HEK293T (cell line): ENCODE measurements at regions not wholly inside any gene's neighbourhood (a gene's known extent, or its start where the extent isn't known, plus 50 kb on each side); places are given as distances from the start of the nearest gene placed in this dataset.

Experiments
- CTCF ChIA-PET: fragments of 350-600 bp; formaldehyde crosslinking; extraction: SDS; loops from one replicate; lab custom pipeline; 2021; ENCODE audit warnings: antibody characterized with exemption, inconsistent platforms; lab: Yijun Ruan, JAX
- POLR2A ChIA-PET: fragments of 350-600 bp; formaldehyde crosslinking; extraction: SDS; loops from one replicate; lab custom pipeline; 2020; ENCODE audit warnings: antibody characterized with exemption, inconsistent platforms; lab: Yijun Ruan, JAX
- DNase-seq: peaks from one replicate; pipeline ENCODE4 v3.0.0; 2012; ENCODE audit warnings: mixed read lengths; ENCODE audit errors: extremely low spot score
- ARNT ChIP-seq: fragments of 450-650 bp; IDR thresholded peaks from 2 replicates; pipeline ENCODE4 v1.6.1; 2017; ENCODE audit warnings: mild to moderate bottlenecking
- BHLHE40 ChIP-seq: fragments of 450-650 bp; IDR thresholded peaks from 2 replicates; pipeline ENCODE4 v1.6.1; 2016; ENCODE audit warnings: mild to moderate bottlenecking, moderate library complexity, borderline replicate concordance
- CTBP1 ChIP-seq: fragments of 450-650 bp; IDR thresholded peaks from 2 replicates; pipeline ENCODE4 v1.6.1; 2016; ENCODE audit warnings: borderline replicate concordance
- ELF4 ChIP-seq: fragments of 450-650 bp; IDR thresholded peaks from 2 replicates; pipeline ENCODE4 v1.6.1; 2017; ENCODE audit warnings: antibody characterized with exemption
- FOXA1 ChIP-seq: fragments of 450-650 bp; IDR thresholded peaks from 2 replicates; pipeline ENCODE4 v1.6.1; 2016; ENCODE audit warnings: mild to moderate bottlenecking
- FOXK2 ChIP-seq: fragments of 450-650 bp; IDR thresholded peaks from 2 replicates; pipeline ENCODE4 v1.6.1; 2016; ENCODE audit warnings: mild to moderate bottlenecking
- FOXM1 ChIP-seq: fragments of 450-650 bp; IDR thresholded peaks from 2 replicates; pipeline ENCODE4 v1.6.1; 2017; ENCODE audit warnings: mild to moderate bottlenecking, borderline replicate concordance
- HDGF ChIP-seq: fragments of 450-650 bp; IDR thresholded peaks from 2 replicates; pipeline ENCODE4 v1.6.1; 2017; ENCODE audit warnings: antibody characterized with exemption, borderline replicate concordance
- L3MBTL2 ChIP-seq: fragments of 450-650 bp; conservative IDR thresholded peaks from 2 replicates; pipeline ENCODE4 v1.6.1; 2016; ENCODE audit warnings: mild to moderate bottlenecking
- LEF1 ChIP-seq: fragments of 450-650 bp; IDR thresholded peaks from 2 replicates; pipeline ENCODE4 v1.6.1; 2017; ENCODE audit warnings: mild to moderate bottlenecking, borderline replicate concordance
- NFRKB ChIP-seq: fragments of 450-650 bp; IDR thresholded peaks from 2 replicates; pipeline ENCODE4 v1.6.1; 2016; ENCODE audit warnings: mild to moderate bottlenecking, moderate library complexity
- PKNOX1 ChIP-seq: fragments of 450-650 bp; IDR thresholded peaks from 2 replicates; pipeline ENCODE4 v1.6.1; 2016
- SP1 ChIP-seq: fragments of 450-650 bp; IDR thresholded peaks from 2 replicates; pipeline ENCODE4 v1.6.1; 2017
- SUZ12 ChIP-seq: fragments of 450-650 bp; IDR thresholded peaks from 2 replicates; pipeline ENCODE4 v1.6.1; 2016; ENCODE audit warnings: mild to moderate bottlenecking
- TARDBP ChIP-seq: fragments of 450-650 bp; IDR thresholded peaks from 2 replicates; pipeline ENCODE4 v1.6.1; 2016
- ZNF384 ChIP-seq: fragments of 450-650 bp; IDR thresholded peaks from 2 replicates; pipeline ENCODE4 v1.6.1; 2016

GRCh38 chr12:69090722-69091121, 148.6 kb upstream of the CPSF6 start:
- no peak for DNase-seq
- CTCF ChIA-PET, result no interaction called here
- POLR2A ChIA-PET, result no interaction called here
- TF ChIP-seq ELF4 (no peak), L3MBTL2 (no peak), BHLHE40 (no peak), CTBP1 (no peak), SP1 (no peak), SUZ12 (no peak), FOXK2 (no peak), NFRKB (no peak)

GRCh38 chr12:69091442-69092017, 147.8 kb upstream of the CPSF6 start:
- DNase-seq, result no peak
- POLR2A ChIA-PET, result no interaction called here
- CTCF ChIA-PET, result no interaction called here
- TF ChIP-seq SP1 (no peak), FOXM1 (no peak)

- TF ChIP-seq FOXK2 (no peak), SP1 (no peak), L3MBTL2 (no peak)
- CTCF ChIA-PET, result no interaction called here
- no peak for DNase-seq
- POLR2A ChIA-PET, result no interaction called here
Measured at GRCh38 chr12:69092137-69092536, 147.2 kb upstream of the CPSF6 start.

GRCh38 chr12:69094606-69095216, 144.7 kb upstream of the CPSF6 start:
- ChIA-PET POLR2A (no interaction called here), CTCF (no interaction called here)
- no peak for TF ChIP-seq CTBP1
- TF ChIP-seq ARNT, result no peak
- no peak for TF ChIP-seq NFRKB
- no peak for TF ChIP-seq ELF4
- no peak for TF ChIP-seq FOXK2
- no peak for TF ChIP-seq PKNOX1
- TF ChIP-seq BHLHE40, result no peak
- no peak for TF ChIP-seq TARDBP
- TF ChIP-seq FOXA1, result no peak
- TF ChIP-seq FOXM1, result no peak
- no peak for TF ChIP-seq L3MBTL2
- no peak for TF ChIP-seq HDGF
- DNase-seq, result no peak

GRCh38 chr12:69095765-69096477, 143.4 kb upstream of the CPSF6 start:
- TF ChIP-seq HDGF (no peak), SP1 (no peak), BHLHE40 (no peak), TARDBP (no peak), ELF4 (no peak), FOXK2 (no peak), LEF1 (no peak)
- ChIA-PET POLR2A (no interaction called here), CTCF (no interaction called here)
- no peak for DNase-seq

- CTCF ChIA-PET, result no interaction called here
- POLR2A ChIA-PET, result no interaction called here
- TF ChIP-seq CTBP1 (no peak), FOXK2 (no peak), SUZ12 (no peak), ARNT (no peak), FOXA1 (no peak), PKNOX1 (no peak), ELF4 (no peak), FOXM1 (no peak), L3MBTL2 (no peak), NFRKB (no peak), SP1 (no peak), LEF1 (no peak), HDGF (no peak), TARDBP (no peak), ZNF384 (no peak)
- DNase-seq, result no peak
Measured at GRCh38 chr12:69096669-69097335, 142.6 kb upstream of the CPSF6 start.
